Endothelial cell of umbilical vein (primary cell): ENCODE measurements at regions not wholly inside any gene's neighbourhood (a gene's known extent, or its start where the extent isn't known, plus 50 kb on each side); places are given as distances from the start of the nearest gene placed in this dataset.

Source experiments
- BruUV-seq: library from RNA; stranded (reverse); fragments of 400-500 nt; replicated peaks from 2 replicates; lab custom pipeline; 2021; lab: Mats Ljungman, UMichigan
- CTCF ChIA-PET: fragments of 300-600, 350-600 bp; sonication (Branson Sonifier 250); formaldehyde crosslinking; loops from one replicate; lab custom pipeline; 2021; ENCODE audit warnings: antibody characterized with exemption, inconsistent platforms; lab: Charles Lee
- POLR2A ChIA-PET: fragments of 300-600, 350-600 bp; sonication (Branson Sonifier 250); formaldehyde crosslinking; loops from one replicate; lab custom pipeline; 2021; ENCODE audit warnings: antibody characterized with exemption, inconsistent platforms; lab: Charles Lee
- DNase-seq: peaks from one replicate; pipeline ENCODE4 v3.0.0-alpha.2; 2011; ENCODE audit warnings: low read depth, low spot score
- FAIRE-seq: peaks from 2 replicates; lab custom pipeline; 2011; peaks lifted over from hg19 to GRCh38; lab: Jason Lieb, UNC
- H2AFZ ChIP-seq: 2 replicates; pipeline ENCODE4 v1.6.0; 2012; ENCODE audit warnings: low read depth, low read length, control low read depth, inconsistent platforms
- H3K27ac ChIP-seq: 2 replicates; pipeline ENCODE4 v1.5.1; 2011; ENCODE audit warnings: low read depth, mild to moderate bottlenecking, control low read depth, low read length, moderate library complexity; ENCODE audit not compliant: insufficient read depth
- H3K27me3 ChIP-seq, 2 experiments: 2 replicates each; pipeline versions ENCODE4 v1.6.0 to v1.6.1; 2011; ENCODE audit warnings: low read length in 2 of 2, mixed read lengths in 1 of 2; ENCODE audit not compliant: control insufficient read depth in 2 of 2, insufficient read depth in 2 of 2
- H3K36me3 ChIP-seq, 2 experiments: 2 replicates in 1 of 2; 3 replicates in 1 of 2; pipeline ENCODE4 v1.5.1; 2011; ENCODE audit warnings: low read length in 2 of 2, mild to moderate bottlenecking in 1 of 2, moderate library complexity in 1 of 2; ENCODE audit not compliant: control insufficient read depth in 2 of 2, insufficient read depth in 2 of 2; ENCODE audit errors: extremely low read depth in 1 of 2
- H3K4me1 ChIP-seq: 3 replicates; pipeline ENCODE4 v1.5.1; 2011; ENCODE audit warnings: mild to moderate bottlenecking, low read length; ENCODE audit not compliant: control insufficient read depth, insufficient read depth; ENCODE audit errors: extremely low read depth
- H3K4me2 ChIP-seq: 2 replicates; pipeline ENCODE4 v1.6.1; 2011; ENCODE audit warnings: low read length, control low read depth, mixed read lengths; ENCODE audit not compliant: insufficient read depth
- H3K4me3 ChIP-seq, 3 experiments: fragments of 200-600 bp in 1 of 3; sonication (generic), shearing (Covaris generic) in 1 of 3; replicated peaks in 1 of 3; 2 replicates each; pipeline ENCODE4 v1.5.1; 2011 to 2016; ENCODE audit warnings: control low read depth in 3 of 3, low read length in 3 of 3, mild to moderate bottlenecking in 2 of 3, inconsistent platforms in 1 of 3, low read depth in 1 of 3, moderate library complexity in 1 of 3; ENCODE audit not compliant: insufficient read depth in 1 of 3
- H3K79me2 ChIP-seq: 2 replicates; pipeline ENCODE4 v1.6.0; 2012; ENCODE audit warnings: low read length, inconsistent platforms; ENCODE audit not compliant: control insufficient read depth, insufficient read depth
- H3K9ac ChIP-seq: replicated peaks from 2 replicates; pipeline ENCODE3; 2011; ENCODE audit warnings: low read length, control low read depth; ENCODE audit not compliant: insufficient read depth; ENCODE audit errors: extremely low read depth
- H3K9me1 ChIP-seq: replicated peaks from 3 replicates; pipeline ENCODE4 v1.6.0; 2011; ENCODE audit warnings: mild to moderate bottlenecking, low read length; ENCODE audit not compliant: control insufficient read depth, insufficient read depth; ENCODE audit errors: extremely low read depth
- H3K9me3 ChIP-seq: replicated peaks from 2 replicates; pipeline ENCODE4 v1.5.1; 2012; ENCODE audit warnings: low read length, inconsistent platforms; ENCODE audit not compliant: control insufficient read depth, insufficient read depth
- H4K20me1 ChIP-seq: replicated peaks from 2 replicates; pipeline ENCODE3; 2011; ENCODE audit warnings: mild to moderate bottlenecking, low read length; ENCODE audit not compliant: control insufficient read depth, insufficient read depth; ENCODE audit errors: extremely low read depth
- CTCF ChIP-seq, 2 donors: IDR thresholded peaks; 1 replicate in 1 of 2; 2 replicates in 1 of 2; pipeline ENCODE4 v1.5.1; 2011; ENCODE audit warnings: low read length in 2 of 2, mild to moderate bottlenecking in 2 of 2, moderate library complexity in 2 of 2, control low read depth in 1 of 2, inconsistent platforms in 1 of 2, low read depth in 1 of 2; ENCODE audit not compliant: insufficient read depth in 1 of 2; ENCODE audit errors: extremely low read depth in 1 of 2
- EZH2 ChIP-seq: IDR thresholded peaks from 2 replicates; pipeline ENCODE4 v1.6.1; 2012; ENCODE audit warnings: borderline replicate concordance, low read depth, mild to moderate bottlenecking, moderate library complexity, low read length, inconsistent platforms; ENCODE audit not compliant: severe bottlenecking
- FOS ChIP-seq: IDR thresholded peaks from 2 replicates; pipeline ENCODE4 v1.6.1; 2011; ENCODE audit warnings: mild to moderate bottlenecking, low read length, moderate library complexity, borderline replicate concordance; ENCODE audit not compliant: insufficient read depth
- GATA2 ChIP-seq: IDR thresholded peaks from 2 replicates; pipeline ENCODE4 v1.7.0; 2011; ENCODE audit warnings: low read depth, mild to moderate bottlenecking, moderate library complexity, mixed read lengths, low read length; ENCODE audit not compliant: insufficient read length, insufficient read depth
- JUN ChIP-seq: IDR thresholded peaks from 2 replicates; pipeline ENCODE4 v1.6.1; 2011; ENCODE audit warnings: borderline replicate concordance, low read depth; ENCODE audit not compliant: insufficient read length, insufficient read depth
- MYC ChIP-seq: IDR thresholded peaks from one replicate; pipeline ENCODE4 v1.6.1; 2011; ENCODE audit warnings: mild to moderate bottlenecking, low read depth, low read length
- POLR2A ChIP-seq: IDR thresholded peaks from 2 replicates; pipeline ENCODE4 v1.6.1; 2012; ENCODE audit warnings: low read depth, mild to moderate bottlenecking, control low read depth, low read length
- POLR2AphosphoS5 ChIP-seq: IDR thresholded peaks from 2 replicates; pipeline ENCODE4 v1.6.1; 2012; ENCODE audit warnings: low read depth, mild to moderate bottlenecking, control low read depth, low read length, moderate library complexity; ENCODE audit not compliant: insufficient read depth
- dilution Hi-C: fragments of 300-500 bp; cut with MboI; formaldehyde crosslinking; loops from one replicate; pipeline ENCODE4 v1.15.0; 2019; ENCODE audit warnings: low sequenced_read_pairs; ENCODE audit not compliant: extremely low pct_ligation_motif_present
- intact Hi-C: fragments of 100-400 bp; cut with micrococcal nuclease; formaldehyde crosslinking; loops from one replicate; pipeline ENCODE4 v1.10.0; 2022
- TF ChIP-seq, protein P1 (sequence below): IDR thresholded peaks from 2 replicates; pipeline ENCODE4 v1.6.1; 2011; ENCODE audit not compliant: insufficient read depth, insufficient read length

- DNase-seq (no peak), FAIRE-seq (no peak)
- H3K4me1 ChIP-seq, result no peaks in the 10 kb centered on the region
- no TSS peak for BruUV-seq
- ChIA-PET POLR2A (no interaction called here), CTCF (no interaction called here)
- H3K9me3 ChIP-seq, result no peaks in the 10 kb centered on the region
- TF ChIP-seq JUN (no peak), CTCF (IDR thresholded peaks at IDR 0.05; ENCODE audit: extremely low read depth in 1 of 2, insufficient read depth in 1 of 2, low read depth in 1 of 2, low read length in 2 of 2) (no peak), EZH2 (no peak), POLR2A (no peak), GATA2 (no peak), FOS (no peak), POLR2AphosphoS5 (no peak), MYC (no peak)
- TF ChIP-seq, protein P1, sequence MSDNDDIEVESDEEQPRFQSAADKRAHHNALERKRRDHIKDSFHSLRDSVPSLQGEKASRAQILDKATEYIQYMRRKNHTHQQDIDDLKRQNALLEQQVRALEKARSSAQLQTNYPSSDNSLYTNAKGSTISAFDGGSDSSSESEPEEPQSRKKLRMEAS, result no peak
- no peaks in the 10 kb centered on the region for H3K36me3 ChIP-seq
- H3K4me2 ChIP-seq, result no peak overlapping the region
- no peaks in the 10 kb centered on the region for H4K20me1 ChIP-seq
- no peak overlapping the region for H2AFZ ChIP-seq
- intact Hi-C loops, result no loop called here
- no peak overlapping the region for H3K4me3 ChIP-seq
- dilution Hi-C loops, result no loop called here
- H3K9ac ChIP-seq, result no peak overlapping the region
- no peaks in the 10 kb centered on the region for H3K79me2 ChIP-seq
- H3K27ac ChIP-seq, result no peak overlapping the region
- no peaks in the 10 kb centered on the region for H3K27me3 ChIP-seq
- no peaks in the 10 kb centered on the region for H3K9me1 ChIP-seq
These were observed 353.3 kb upstream of the ACVR2A start for GRCh38 chr2:147491506-147491905.
